CD4-positive, alpha-beta T cell (primary cell): ENCODE measurements at regions not wholly inside any gene's neighbourhood (a gene's known extent, or its start where the extent isn't known, plus 50 kb on each side); places are given as distances from the start of the nearest gene placed in this dataset.

Source experiments
- ATAC-seq: fragments of 200-7000 bp; cut with Tn5 transposase; one replicate; pipeline ENCODE4 v1.10.0; 2022; ENCODE audit warnings: mild to moderate bottlenecking; ENCODE audit not compliant: poor library complexity
- CTCF ChIA-PET: fragments of 350-600 bp; sonication (Branson Sonifier 250); formaldehyde crosslinking; loops from one replicate; lab custom pipeline; 2021; ENCODE audit warnings: antibody characterized with exemption, inconsistent platforms; lab: Charles Lee
- POLR2A ChIA-PET: fragments of 350-600 bp; sonication (Branson Sonifier 250); formaldehyde crosslinking; loops from one replicate; lab custom pipeline; 2021; ENCODE audit warnings: antibody characterized with exemption, inconsistent platforms; lab: Charles Lee
- DNase-seq, 14 experiments: peaks; one replicate each; pipeline ENCODE4 v3.0.0-alpha.2; 2013 to 2020; ENCODE audit warnings: mixed read lengths in 2 of 14
- H3K27ac ChIP-seq, 2 donors: one replicate each; pipeline versions ENCODE4 v1.5.1 to v1.7.0; 2013; ENCODE audit warnings: low read length in 2 of 2, low read depth in 1 of 2, mild to moderate bottlenecking in 1 of 2
- H3K27me3 ChIP-seq, 2 experiments: 1 replicate in 1 of 2; 2 replicates in 1 of 2; pipeline versions ENCODE4 v1.6.1 to v1.7.0; 2013; ENCODE audit warnings: low read length in 2 of 2, control low read depth in 1 of 2, mild to moderate bottlenecking in 1 of 2, moderate library complexity in 1 of 2; ENCODE audit not compliant: insufficient read depth in 2 of 2, control insufficient read depth in 1 of 2
- H3K36me3 ChIP-seq: one replicate; pipeline ENCODE4 v1.6.1; 2013; ENCODE audit warnings: low read length, control low read depth; ENCODE audit not compliant: insufficient read depth
- H3K4me1 ChIP-seq: one replicate; pipeline ENCODE4 v1.6.1; 2013; ENCODE audit warnings: low read length, control low read depth; ENCODE audit not compliant: insufficient read depth
- H3K4me3 ChIP-seq: one replicate; pipeline ENCODE4 v1.5.1; 2013; ENCODE audit warnings: mild to moderate bottlenecking, low read length, moderate library complexity
- H3K9me3 ChIP-seq, 2 experiments: 1 replicate in 1 of 2; 2 replicates in 1 of 2; pipeline versions ENCODE4 v1.6.1 to v1.7.0; 2013; ENCODE audit warnings: low read length in 2 of 2, mild to moderate bottlenecking in 2 of 2, control low read depth in 1 of 2, moderate library complexity in 1 of 2; ENCODE audit not compliant: control insufficient read depth in 1 of 2, insufficient read depth in 1 of 2
- H3K27ac Mint-ChIP-seq: one replicate; pipeline ENCODE4 v1.8.0; 2020; ENCODE audit warnings: mixed read lengths
- H3K27me3 Mint-ChIP-seq: one replicate; pipeline ENCODE4 v1.8.0; 2021; ENCODE audit warnings: mixed read lengths
- H3K36me3 Mint-ChIP-seq: one replicate; pipeline ENCODE4 v1.8.0; 2021; ENCODE audit warnings: low read depth, mixed read lengths
- H3K4me1 Mint-ChIP-seq: one replicate; pipeline ENCODE4 v1.8.0; 2021; ENCODE audit warnings: low read depth, mixed read lengths
- H3K4me3 Mint-ChIP-seq: one replicate; pipeline ENCODE4 v1.8.0; 2020; ENCODE audit warnings: mild to moderate bottlenecking, mixed read lengths
- H3K9me3 Mint-ChIP-seq: one replicate; pipeline ENCODE4 v1.8.0; 2020; ENCODE audit warnings: mixed read lengths
- CTCF ChIP-seq: fragments of 200-600 bp; IDR thresholded peaks from one replicate; pipeline ENCODE4 v1.8.0; 2022; ENCODE audit warnings: antibody characterized with exemption, mild to moderate bottlenecking
- intact Hi-C, 2 experiments: fragments of 100-400 bp; cut with DNase I in 1 of 2; cut with micrococcal nuclease in 1 of 2; formaldehyde crosslinking; loops; one replicate each; pipeline versions ENCODE4 v1.15.1 to v1.9.0; 2023 to 2025; cut with DNase I, micrococcal nuclease

- Mint-ChIP-seq H3K27me3 (no peaks in the 10 kb centered on the region), H3K27ac (no peak overlapping the region), H3K4me1 (no peaks in the 10 kb centered on the region), H3K9me3 (peaks cover 12% of the 10 kb centered on the region), H3K36me3 (no peaks in the 10 kb centered on the region), H3K4me3 (no peak overlapping the region)
- no peak overlapping the region for H3K4me3 ChIP-seq
- H3K27ac ChIP-seq = no peak overlapping the region
- peaks cover 11 to 13% of the 10 kb centered on the region in 2 experiments for H3K9me3 ChIP-seq
- no peaks in the 10 kb centered on the region for H3K27me3 ChIP-seq
- ATAC-seq = no peak
- intact Hi-C loops = no loop called here
- no peak for TF ChIP-seq CTCF
- CTCF ChIA-PET = no interaction called here
- H3K4me1 ChIP-seq = no peaks in the 10 kb centered on the region
- DNase-seq = no peak
- H3K36me3 ChIP-seq = no peaks in the 10 kb centered on the region
- POLR2A ChIA-PET = no interaction called here
Observed at GRCh38 chr7:48734695-48735406, 189.5 kb upstream of the CDC14C start.

GRCh38 chr7:48741545-48741944 lies 182.8 kb upstream of the CDC14C start:
- ATAC-seq (no peak), DNase-seq (no peak)
- Mint-ChIP-seq H3K36me3 (no peaks in the 10 kb centered on the region), H3K4me3 (no peak overlapping the region), H3K9me3 (peaks cover 12% of the 10 kb centered on the region), H3K27me3 (no peaks in the 10 kb centered on the region), H3K27ac (no peak overlapping the region), H3K4me1 (no peaks in the 10 kb centered on the region)
- no peak overlapping the region for H3K4me3 ChIP-seq
- no peaks in the 10 kb centered on the region for H3K36me3 ChIP-seq
- H3K27ac ChIP-seq = no peak overlapping the region
- ChIA-PET CTCF (no interaction called here), POLR2A (no interaction called here)
- H3K4me1 ChIP-seq = no peaks in the 10 kb centered on the region
- no peak for TF ChIP-seq CTCF
- intact Hi-C loops = no loop called here
- no peaks in the 10 kb centered on the region for H3K27me3 ChIP-seq
- peaks cover 11 to 14% of the 10 kb centered on the region in 2 experiments for H3K9me3 ChIP-seq

- H3K27me3 ChIP-seq = no peaks in the 10 kb centered on the region
- no peak overlapping the region for H3K27ac Mint-ChIP-seq
- H3K4me3 ChIP-seq = no peak overlapping the region
- no peaks in the 10 kb centered on the region for H3K36me3 Mint-ChIP-seq
- intact Hi-C loops = no loop called here
- no peak for DNase-seq
- no peak overlapping the region for H3K4me3 Mint-ChIP-seq
- H3K9me3 Mint-ChIP-seq = peaks cover 15% of the 10 kb centered on the region
- H3K27ac ChIP-seq = no peak overlapping the region
- ChIA-PET POLR2A (no interaction called here), CTCF (no interaction called here)
- ATAC-seq = no peak
- H3K4me1 ChIP-seq = no peaks in the 10 kb centered on the region
- peaks cover 9 to 14% of the 10 kb centered on the region in 2 experiments for H3K9me3 ChIP-seq
- H3K4me1 Mint-ChIP-seq = no peaks in the 10 kb centered on the region
- no peaks in the 10 kb centered on the region for H3K36me3 ChIP-seq
- no peaks in the 10 kb centered on the region for H3K27me3 Mint-ChIP-seq
- TF ChIP-seq CTCF = no peak
Observed at GRCh38 chr7:48742079-48742798, 182.1 kb upstream of the CDC14C start.
